MM.1S (cell line): ENCODE measurements at regions not wholly inside any gene's neighbourhood (a gene's known extent, or its start where the extent isn't known, plus 50 kb on each side); places are given as distances from the start of the nearest gene placed in this dataset.

ENCODE experiments used
- EZH2 ChIP-seq: fragments of 300-600 bp; sonication (generic); optimal IDR thresholded peaks from 2 replicates; pipeline ENCODE3; 2017; ENCODE audit warnings: low read depth, mild to moderate bottlenecking, antibody characterized with exemption, low read length, mixed read lengths
- TF ChIP-seq, protein P1 (sequence below): fragments of 300-600 bp; sonication (generic); IDR thresholded peaks from 2 replicates; pipeline ENCODE4 v1.5.1; 2016; ENCODE audit warnings: antibody characterized with exemption, low read length, mixed read lengths

DNA sequence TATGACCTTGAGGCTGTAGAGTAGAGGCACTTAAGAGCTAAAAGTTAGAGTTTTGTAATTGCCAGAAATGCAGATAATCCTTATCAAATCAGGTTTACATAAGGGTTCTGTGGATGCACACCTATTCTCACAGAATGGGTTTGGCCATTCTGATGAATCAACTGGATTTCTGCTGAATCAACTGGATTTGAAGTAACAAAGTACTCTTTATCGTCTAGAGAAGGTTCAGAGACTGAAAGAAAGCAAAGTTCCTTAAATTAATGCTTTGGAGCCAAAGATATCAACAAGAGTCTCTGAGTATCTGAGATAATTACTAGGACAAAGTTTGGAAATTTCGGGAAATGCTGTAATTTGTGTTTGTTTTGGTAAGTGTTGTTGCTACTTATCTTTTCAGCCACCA, 669.6 kb upstream of the ZNF608 start:
- TF ChIP-seq, protein P1, sequence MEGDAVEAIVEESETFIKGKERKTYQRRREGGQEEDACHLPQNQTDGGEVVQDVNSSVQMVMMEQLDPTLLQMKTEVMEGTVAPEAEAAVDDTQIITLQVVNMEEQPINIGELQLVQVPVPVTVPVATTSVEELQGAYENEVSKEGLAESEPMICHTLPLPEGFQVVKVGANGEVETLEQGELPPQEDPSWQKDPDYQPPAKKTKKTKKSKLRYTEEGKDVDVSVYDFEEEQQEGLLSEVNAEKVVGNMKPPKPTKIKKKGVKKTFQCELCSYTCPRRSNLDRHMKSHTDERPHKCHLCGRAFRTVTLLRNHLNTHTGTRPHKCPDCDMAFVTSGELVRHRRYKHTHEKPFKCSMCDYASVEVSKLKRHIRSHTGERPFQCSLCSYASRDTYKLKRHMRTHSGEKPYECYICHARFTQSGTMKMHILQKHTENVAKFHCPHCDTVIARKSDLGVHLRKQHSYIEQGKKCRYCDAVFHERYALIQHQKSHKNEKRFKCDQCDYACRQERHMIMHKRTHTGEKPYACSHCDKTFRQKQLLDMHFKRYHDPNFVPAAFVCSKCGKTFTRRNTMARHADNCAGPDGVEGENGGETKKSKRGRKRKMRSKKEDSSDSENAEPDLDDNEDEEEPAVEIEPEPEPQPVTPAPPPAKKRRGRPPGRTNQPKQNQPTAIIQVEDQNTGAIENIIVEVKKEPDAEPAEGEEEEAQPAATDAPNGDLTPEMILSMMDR = no peak
- no peak for TF ChIP-seq EZH2
